Heart left ventricle (tissue), 13 donors: ENCODE measurements at regions not wholly inside any gene's neighbourhood (a gene's known extent, or its start where the extent isn't known, plus 50 kb on each side); places are given as distances from the start of the nearest gene placed in this dataset.

Source experiments
- POLR2A ChIP-seq, 2 donors: fragments of 450-650 bp; IDR thresholded peaks; one replicate each; pipeline ENCODE4 v1.6.1; 2017; ENCODE audit warnings: antibody characterized with exemption in 2 of 2, mild to moderate bottlenecking in 2 of 2, moderate library complexity in 2 of 2
- TF ChIP-seq, protein P1 (sequence below), 12 donors: fragments of 200-600 bp; sonication (generic) in 4 of 12; IDR thresholded peaks; one replicate each; pipeline versions ENCODE4 v1.5.0 to v1.8.0; 2018 to 2022; ENCODE audit warnings: antibody characterized with exemption in 12 of 12, mild to moderate bottlenecking in 5 of 12
- donor health status: ischemic (EF 13 %, LVEDD 7.1; RV severe dilation, severe dysfunction).
- donor health status: DM: no; HTN: yes; CAD: no.
- donor health status: DM: no; HTN: no; CAD: no.
- donor health status: ischemic (EF 25% LVEDD 6.9; RV normal size, moderate dysfunction).
- donor health status: ischemic (EF 25% LVEDD 5.7; RV mildly dilated, moderate dysfunction).
- donor health status: ischemic (EF 35%, LVEDD 5.7; RV mildly dilated, moderate dysfunction).
- donor health status: nonischemic (EF 11% LVEDD 7.7; RV severe dilation, severe dysfunction).
- donor health status: DM: yes; HTN: yes; CAD: no.
- donor health status: PGD.
- donor health status: ischemic (EF 29% LVEDD 5.4; RV normal size, mild dysfunction).
- donor health status: nonischemic (EF 23%, LVEDD 6.1; RV moderate dilation, normal function).

DNA sequence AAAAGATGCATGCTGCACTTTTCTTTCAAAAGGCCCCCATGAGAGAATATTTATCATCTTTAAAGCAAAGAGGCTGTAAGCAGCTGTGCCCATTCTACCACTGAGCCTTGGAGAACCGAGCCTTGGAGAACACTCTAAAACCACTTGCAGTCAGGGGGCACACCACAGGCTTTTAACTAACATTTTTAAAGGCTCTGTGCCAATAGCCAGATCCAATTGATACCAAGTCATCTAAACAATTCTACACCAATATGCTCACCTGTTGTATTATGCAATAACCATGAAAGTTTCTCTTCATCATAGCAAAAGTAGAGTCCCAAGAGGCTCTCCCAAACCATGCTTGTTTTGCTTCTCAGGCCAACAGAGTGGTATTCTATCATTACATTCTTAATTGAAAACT, 1090.5 kb upstream of the SEMA6A start:
- TF ChIP-seq, protein P1, sequence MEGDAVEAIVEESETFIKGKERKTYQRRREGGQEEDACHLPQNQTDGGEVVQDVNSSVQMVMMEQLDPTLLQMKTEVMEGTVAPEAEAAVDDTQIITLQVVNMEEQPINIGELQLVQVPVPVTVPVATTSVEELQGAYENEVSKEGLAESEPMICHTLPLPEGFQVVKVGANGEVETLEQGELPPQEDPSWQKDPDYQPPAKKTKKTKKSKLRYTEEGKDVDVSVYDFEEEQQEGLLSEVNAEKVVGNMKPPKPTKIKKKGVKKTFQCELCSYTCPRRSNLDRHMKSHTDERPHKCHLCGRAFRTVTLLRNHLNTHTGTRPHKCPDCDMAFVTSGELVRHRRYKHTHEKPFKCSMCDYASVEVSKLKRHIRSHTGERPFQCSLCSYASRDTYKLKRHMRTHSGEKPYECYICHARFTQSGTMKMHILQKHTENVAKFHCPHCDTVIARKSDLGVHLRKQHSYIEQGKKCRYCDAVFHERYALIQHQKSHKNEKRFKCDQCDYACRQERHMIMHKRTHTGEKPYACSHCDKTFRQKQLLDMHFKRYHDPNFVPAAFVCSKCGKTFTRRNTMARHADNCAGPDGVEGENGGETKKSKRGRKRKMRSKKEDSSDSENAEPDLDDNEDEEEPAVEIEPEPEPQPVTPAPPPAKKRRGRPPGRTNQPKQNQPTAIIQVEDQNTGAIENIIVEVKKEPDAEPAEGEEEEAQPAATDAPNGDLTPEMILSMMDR (IDR thresholded peaks at IDR 0.05) = no peak
- no peak for TF ChIP-seq POLR2A (IDR thresholded peaks at IDR 0.05)
